SU-DHL-6 (cell line): ENCODE measurements at regions not wholly inside any gene's neighbourhood (a gene's known extent, or its start where the extent isn't known, plus 50 kb on each side); places are given as distances from the start of the nearest gene placed in this dataset.

Source experiments
- H2AFZ ChIP-seq: fragments of 200-600 bp; sonication (generic); 2 replicates; pipeline ENCODE4 v1.6.1; 2014; ENCODE audit warnings: low read depth, mild to moderate bottlenecking, moderate library complexity, mixed read lengths, antibody characterized with exemption, low read length; ENCODE audit not compliant: severe bottlenecking
- H3F3A ChIP-seq: fragments of 200-600 bp; shearing (Covaris generic); 2 replicates; pipeline ENCODE4 v1.6.0; 2016; ENCODE audit warnings: antibody characterized with exemption, mild to moderate bottlenecking; ENCODE audit not compliant: insufficient read depth
- H3K27ac ChIP-seq: fragments of 200-600 bp; sonication (generic); 2 replicates; pipeline ENCODE4 v1.5.1; 2016; ENCODE audit warnings: low read depth, mild to moderate bottlenecking, low read length, moderate library complexity, mixed read lengths
- H3K27me3 ChIP-seq: fragments of 200-600 bp; sonication (generic), shearing (Covaris generic); 2 replicates; pipeline ENCODE4 v1.6.0; 2014; ENCODE audit warnings: mild to moderate bottlenecking, low read length
- H3K36me3 ChIP-seq: fragments of 200-600 bp; sonication (generic); 2 replicates; pipeline ENCODE4 v1.6.1; 2014; ENCODE audit warnings: mild to moderate bottlenecking, low read length, mixed read lengths
- H3K4me2 ChIP-seq: fragments of 300-600, 200-600 bp; shearing (Covaris generic), sonication (generic); 2 replicates; pipeline ENCODE4 v1.6.0; 2014; ENCODE audit warnings: low read length, low read depth, mild to moderate bottlenecking; ENCODE audit not compliant: poor library complexity, severe bottlenecking
- H3K4me3 ChIP-seq: fragments of 200-600 bp; sonication (generic); 2 replicates; pipeline ENCODE4 v1.5.1; 2014; ENCODE audit warnings: antibody characterized with exemption, low read length, mild to moderate bottlenecking, mixed read lengths; ENCODE audit not compliant: insufficient read depth, poor library complexity, severe bottlenecking
- H3K79me2 ChIP-seq: fragments of 200-600 bp; sonication (generic); 2 replicates; pipeline ENCODE4 v1.6.1; 2014; ENCODE audit warnings: mild to moderate bottlenecking, low read length, moderate library complexity; ENCODE audit not compliant: insufficient read depth
- H3K9ac ChIP-seq: fragments of 200-600 bp; sonication (generic); 2 replicates; pipeline ENCODE4 v1.7.0; 2014; ENCODE audit warnings: mild to moderate bottlenecking, low read length
- H3K9me2 ChIP-seq: fragments of 200-600 bp; sonication (generic); replicated peaks from 2 replicates; pipeline ENCODE4 v1.6.1; 2014; ENCODE audit warnings: low read length; ENCODE audit not compliant: insufficient read depth
- H3K9me3 ChIP-seq: fragments of 200-600 bp; sonication (generic); 2 replicates; pipeline ENCODE4 v1.6.1; 2014; ENCODE audit warnings: low read length, mixed read lengths; ENCODE audit not compliant: insufficient read depth
- H4K20me1 ChIP-seq: fragments of 200-600 bp; sonication (generic); 2 replicates; pipeline ENCODE4 v1.6.1; 2014; ENCODE audit warnings: low read depth, mild to moderate bottlenecking, antibody characterized with exemption, low read length, moderate library complexity, mixed read lengths
- EZH2phosphoT487 ChIP-seq: fragments of 200-600 bp; sonication (generic), shearing (Covaris generic); conservative IDR thresholded peaks from 2 replicates; pipeline ENCODE4 v1.6.1; 2018; ENCODE audit warnings: mild to moderate bottlenecking, antibody characterized with exemption, low read length, moderate library complexity, mixed read lengths
- TF ChIP-seq, protein P1 (sequence below): fragments of 200-600 bp; sonication (generic); IDR thresholded peaks from one replicate; pipeline ENCODE4 v1.5.1; 2017; ENCODE audit warnings: antibody characterized with exemption, mild to moderate bottlenecking, low read length, moderate library complexity; ENCODE audit not compliant: insufficient read depth, poor library complexity, severe bottlenecking

DNA sequence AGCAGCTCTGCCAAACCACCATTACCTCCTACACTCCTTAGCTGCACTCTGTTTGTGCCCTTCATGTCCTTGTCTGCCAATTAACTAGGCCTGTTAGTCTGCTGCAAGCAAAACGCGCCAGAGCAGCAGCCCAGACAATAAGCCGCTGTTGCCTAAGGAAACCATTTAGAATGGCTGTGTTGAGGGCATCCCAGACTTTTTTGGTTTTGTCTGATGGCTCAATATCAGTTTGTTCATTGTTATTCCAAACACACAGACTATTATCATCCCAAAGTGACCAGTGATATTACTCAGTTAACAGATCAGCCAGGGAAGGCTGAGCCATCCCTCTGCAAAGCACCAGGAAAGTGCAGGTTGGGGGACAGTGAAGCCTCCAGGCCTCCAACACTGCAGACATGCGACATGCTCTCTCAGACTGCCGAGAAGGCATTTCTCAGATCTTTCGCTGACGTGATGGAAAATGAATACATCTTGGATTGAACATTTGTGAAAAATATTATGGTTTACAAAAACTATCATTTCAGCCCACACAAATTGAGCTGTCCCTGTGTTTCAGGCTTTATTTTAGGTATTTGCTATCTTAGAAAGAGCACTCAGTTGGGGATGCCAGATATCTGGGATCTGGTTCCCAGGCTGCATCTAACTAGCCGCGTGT lies 182.0 kb upstream of the HNRNPA3 start:
- no peaks in the 10 kb centered on the region for H3K36me3 ChIP-seq
- TF ChIP-seq EZH2phosphoT487 = no peak
- TF ChIP-seq, protein P1, sequence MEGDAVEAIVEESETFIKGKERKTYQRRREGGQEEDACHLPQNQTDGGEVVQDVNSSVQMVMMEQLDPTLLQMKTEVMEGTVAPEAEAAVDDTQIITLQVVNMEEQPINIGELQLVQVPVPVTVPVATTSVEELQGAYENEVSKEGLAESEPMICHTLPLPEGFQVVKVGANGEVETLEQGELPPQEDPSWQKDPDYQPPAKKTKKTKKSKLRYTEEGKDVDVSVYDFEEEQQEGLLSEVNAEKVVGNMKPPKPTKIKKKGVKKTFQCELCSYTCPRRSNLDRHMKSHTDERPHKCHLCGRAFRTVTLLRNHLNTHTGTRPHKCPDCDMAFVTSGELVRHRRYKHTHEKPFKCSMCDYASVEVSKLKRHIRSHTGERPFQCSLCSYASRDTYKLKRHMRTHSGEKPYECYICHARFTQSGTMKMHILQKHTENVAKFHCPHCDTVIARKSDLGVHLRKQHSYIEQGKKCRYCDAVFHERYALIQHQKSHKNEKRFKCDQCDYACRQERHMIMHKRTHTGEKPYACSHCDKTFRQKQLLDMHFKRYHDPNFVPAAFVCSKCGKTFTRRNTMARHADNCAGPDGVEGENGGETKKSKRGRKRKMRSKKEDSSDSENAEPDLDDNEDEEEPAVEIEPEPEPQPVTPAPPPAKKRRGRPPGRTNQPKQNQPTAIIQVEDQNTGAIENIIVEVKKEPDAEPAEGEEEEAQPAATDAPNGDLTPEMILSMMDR = no peak
- no peak overlapping the region for H3K4me3 ChIP-seq
- H3F3A ChIP-seq = no peaks in the 10 kb centered on the region
- H3K79me2 ChIP-seq = no peaks in the 10 kb centered on the region
- H3K27ac ChIP-seq = no peak overlapping the region
- no peaks in the 10 kb centered on the region for H3K9me2 ChIP-seq
- H2AFZ ChIP-seq = no peak overlapping the region
- H3K9ac ChIP-seq = no peak overlapping the region
- no peak overlapping the region for H3K4me2 ChIP-seq
- H3K27me3 ChIP-seq = no peaks in the 10 kb centered on the region
- no peaks in the 10 kb centered on the region for H4K20me1 ChIP-seq
- H3K9me3 ChIP-seq = no peaks in the 10 kb centered on the region; the same call in 1 of the 2 replicates

DNA sequence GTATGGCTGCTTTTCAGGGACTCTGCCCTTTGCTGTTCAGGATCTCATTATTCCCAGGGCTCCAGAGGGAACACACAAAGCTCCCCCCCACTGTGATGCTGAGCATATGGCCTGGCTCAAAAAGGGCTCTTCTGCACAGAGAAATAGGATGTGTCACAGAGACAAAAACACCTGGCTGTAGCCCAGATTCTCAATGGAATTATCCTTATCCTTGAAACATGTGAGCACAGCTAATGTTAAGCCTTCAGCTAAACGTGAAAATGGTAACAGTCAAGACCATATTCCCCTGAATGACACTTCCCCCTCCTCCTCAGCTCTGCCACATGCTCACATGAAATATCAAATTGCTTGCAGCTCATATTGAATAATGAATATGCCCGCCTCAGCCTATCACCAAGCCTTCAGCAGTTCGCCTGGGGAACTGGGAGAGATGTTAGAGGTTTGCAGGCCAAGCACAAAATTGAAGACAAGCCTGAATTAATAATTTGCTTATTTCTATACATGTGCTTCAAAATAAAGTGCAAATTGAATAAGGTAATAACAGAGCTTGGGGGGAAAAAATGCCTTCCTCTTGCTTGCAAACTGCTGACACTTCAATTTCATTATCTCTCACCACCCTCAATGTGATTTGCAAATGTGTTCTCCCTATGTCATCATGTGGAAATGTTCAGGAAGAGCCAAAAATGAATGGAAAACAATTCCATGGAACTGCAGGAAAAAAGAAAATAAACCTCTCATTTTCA lies 181.0 kb upstream of the HNRNPA3 start:
- H3F3A ChIP-seq = no peaks in the 10 kb centered on the region
- no peak overlapping the region for H3K4me2 ChIP-seq
- no peak overlapping the region for H2AFZ ChIP-seq
- H3K9ac ChIP-seq = no peak overlapping the region
- H3K9me3 ChIP-seq = no peaks in the 10 kb centered on the region; the same call in 1 of the 2 replicates
- no peaks in the 10 kb centered on the region for H3K27me3 ChIP-seq
- no peaks in the 10 kb centered on the region for H3K79me2 ChIP-seq
- no peak for TF ChIP-seq EZH2phosphoT487
- TF ChIP-seq, protein P1 = no peak
- no peaks in the 10 kb centered on the region for H4K20me1 ChIP-seq
- no peaks in the 10 kb centered on the region for H3K36me3 ChIP-seq
- no peak overlapping the region for H3K27ac ChIP-seq
- H3K9me2 ChIP-seq = no peaks in the 10 kb centered on the region
- no peak overlapping the region for H3K4me3 ChIP-seq

DNA sequence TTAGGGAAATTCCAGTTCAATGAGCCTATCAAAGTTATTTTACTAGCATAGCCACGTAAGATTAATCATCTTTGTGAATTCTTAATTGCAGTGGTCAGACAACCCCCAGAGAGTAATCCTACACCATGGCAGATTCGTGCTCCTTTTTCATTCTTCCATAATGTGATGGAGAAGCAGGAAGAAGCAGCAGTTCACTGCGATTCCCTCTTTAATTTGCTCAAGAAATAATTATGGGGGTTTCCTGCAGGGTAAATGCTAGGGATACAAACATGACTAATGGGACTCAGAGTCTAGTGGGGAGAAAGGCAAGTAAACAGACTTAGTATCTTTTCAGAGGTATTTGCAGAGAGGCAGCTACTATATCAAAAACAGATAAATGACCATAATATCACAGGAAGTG lies 175.8 kb upstream of the HNRNPA3 start:
- no peaks in the 10 kb centered on the region for H3F3A ChIP-seq
- no peaks in the 10 kb centered on the region for H3K9me3 ChIP-seq
- H3K4me2 ChIP-seq = no peak overlapping the region
- H3K4me3 ChIP-seq = no peak overlapping the region
- H4K20me1 ChIP-seq = no peaks in the 10 kb centered on the region
- no peak overlapping the region for H3K27ac ChIP-seq
- no peaks in the 10 kb centered on the region for H3K9me2 ChIP-seq
- TF ChIP-seq, protein P1 = no peak
- no peak for TF ChIP-seq EZH2phosphoT487
- H3K36me3 ChIP-seq = no peaks in the 10 kb centered on the region
- no peaks in the 10 kb centered on the region for H3K27me3 ChIP-seq
- no peak overlapping the region for H2AFZ ChIP-seq
- H3K9ac ChIP-seq = no peak overlapping the region
- no peaks in the 10 kb centered on the region for H3K79me2 ChIP-seq
